Tibial nerve (tissue), 3 donors: ENCODE measurements at regions not wholly inside any gene's neighbourhood (a gene's known extent, or its start where the extent isn't known, plus 50 kb on each side); places are given as distances from the start of the nearest gene placed in this dataset.

Source experiments
- CTCF ChIP-seq, 5 experiments: fragments of 200-600 bp in 3 of 5; fragments of 450-650 bp in 2 of 5; sonication (generic) in 3 of 5; IDR thresholded peaks; one replicate each; pipeline ENCODE4 v1.5.1; 2016 to 2019; ENCODE audit warnings: antibody characterized with exemption in 5 of 5, mild to moderate bottlenecking in 3 of 5, moderate library complexity in 2 of 5
- POLR2A ChIP-seq, 2 donors: fragments of 450-650 bp; IDR thresholded peaks; one replicate each; pipeline ENCODE4 v1.6.1; 2017; ENCODE audit warnings: antibody characterized with exemption in 2 of 2, mild to moderate bottlenecking in 2 of 2, moderate library complexity in 2 of 2

DNA sequence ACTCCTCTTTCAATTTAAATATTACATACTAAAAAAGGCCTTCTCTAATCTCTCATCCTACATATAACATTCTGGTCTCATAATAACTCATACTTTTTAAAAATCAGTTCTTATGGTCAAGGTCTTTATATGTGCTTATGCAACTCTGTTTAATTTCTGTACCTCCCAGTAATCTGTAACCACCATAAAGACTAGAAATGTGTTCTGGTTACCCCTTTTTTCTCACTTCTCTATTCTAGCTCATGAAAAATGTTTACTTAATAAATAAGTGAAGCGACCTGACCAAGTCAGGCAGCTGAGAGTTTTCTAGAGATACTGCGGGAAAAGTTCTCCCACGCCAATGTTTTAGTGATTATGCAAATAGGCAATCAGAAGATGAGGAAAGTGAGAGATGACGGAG lies 548.8 kb upstream of the FAM241A start:
- TF ChIP-seq POLR2A (IDR thresholded peaks at IDR 0.05) (no peak), CTCF (IDR thresholded peaks at IDR 0.05) (no peak)
